GM23248 (cell line): ENCODE measurements at regions not wholly inside any gene's neighbourhood (a gene's known extent, or its start where the extent isn't known, plus 50 kb on each side); places are given as distances from the start of the nearest gene placed in this dataset.

Experiments used
- EZH2 ChIP-seq: fragments of 200-600 bp; sonication (generic); IDR thresholded peaks from 2 replicates; pipeline ENCODE4 v1.6.1; 2018; ENCODE audit warnings: antibody characterized with exemption, mild to moderate bottlenecking; ENCODE audit not compliant: insufficient read depth, poor library complexity, severe bottlenecking
- EZH2phosphoT487 ChIP-seq: fragments of 200-600 bp; sonication (generic); IDR thresholded peaks from 2 replicates; pipeline ENCODE4 v1.6.1; 2018; ENCODE audit warnings: antibody characterized with exemption, moderate library complexity, mild to moderate bottlenecking, low read depth; ENCODE audit not compliant: insufficient read depth

DNA sequence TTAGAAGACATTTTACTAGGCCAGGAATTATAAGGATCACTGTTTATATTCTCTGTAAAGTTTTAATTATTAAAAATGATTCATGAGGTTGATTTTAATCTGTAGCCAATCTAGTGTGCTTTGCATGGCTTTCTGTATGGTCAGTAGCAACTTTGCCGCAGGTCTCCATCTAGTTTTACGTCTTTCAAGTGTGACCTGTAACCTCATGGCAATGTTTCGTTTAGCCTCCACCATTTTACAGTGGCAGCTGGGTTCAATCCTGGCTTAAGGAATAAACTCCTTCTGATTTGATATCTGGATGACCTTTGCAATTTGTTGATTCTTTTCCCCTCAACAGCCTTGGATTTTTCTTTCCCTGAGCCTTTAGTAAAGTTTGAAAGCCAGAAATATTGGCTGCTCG, 434.5 kb upstream of the CDH9 start:
- TF ChIP-seq EZH2phosphoT487 (no peak), EZH2 (no peak)
